ENCODE measurements at regions not wholly inside any gene's neighbourhood (a gene's known extent, or its start where the extent isn't known, plus 50 kb on each side); places are given as distances from the start of the nearest gene placed in this dataset.
"Not testable (repeated sequence)": the region's sequence is repeated elsewhere in the genome, so short reads cannot be mapped to it uniquely, and the experiment has no call there.

DNA sequence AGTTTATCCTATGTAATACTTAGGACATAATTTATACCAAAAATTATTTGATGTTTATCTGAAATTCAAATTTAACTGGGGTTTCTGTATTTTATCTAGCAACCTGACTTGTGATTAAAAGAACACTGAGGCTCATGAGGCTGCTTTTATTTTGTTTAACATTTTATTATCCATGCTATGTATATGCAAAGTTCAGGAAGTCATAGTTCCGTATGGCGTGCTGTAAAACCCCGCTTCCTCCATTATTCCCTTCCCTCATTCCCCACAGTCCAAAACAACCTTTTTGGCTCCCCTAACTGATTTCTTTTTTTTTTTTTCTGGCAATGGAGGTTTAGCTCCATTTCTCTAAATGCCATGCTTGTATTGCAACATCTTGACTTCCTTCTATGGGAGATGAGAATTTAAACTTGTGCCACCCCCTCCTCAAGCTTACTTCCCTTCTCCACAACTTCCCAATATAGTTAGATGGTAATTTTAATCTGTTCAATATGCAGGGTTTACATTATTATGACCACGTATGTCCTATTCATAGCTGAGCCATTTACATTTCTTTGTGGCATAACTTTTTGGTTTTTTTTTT lies 138.0 kb upstream of the DNAH14 start:
- DNase-seq (ENCODE audit: low read depth) = no peak

GRCh38 chr1:224795591-224795990 lies 133.9 kb upstream of the DNAH14 start:
- no peak for DNase-seq (ENCODE audit: low read depth)

- no peak for DNase-seq (ENCODE audit: low read depth)
Measured at GRCh38 chr1:224799083-224799482, 130.4 kb upstream of the DNAH14 start.

GRCh38 chr1:224800486-224801119 lies 128.9 kb upstream of the DNAH14 start:
- DNase-seq (ENCODE audit: low read depth) = no peak

DNA sequence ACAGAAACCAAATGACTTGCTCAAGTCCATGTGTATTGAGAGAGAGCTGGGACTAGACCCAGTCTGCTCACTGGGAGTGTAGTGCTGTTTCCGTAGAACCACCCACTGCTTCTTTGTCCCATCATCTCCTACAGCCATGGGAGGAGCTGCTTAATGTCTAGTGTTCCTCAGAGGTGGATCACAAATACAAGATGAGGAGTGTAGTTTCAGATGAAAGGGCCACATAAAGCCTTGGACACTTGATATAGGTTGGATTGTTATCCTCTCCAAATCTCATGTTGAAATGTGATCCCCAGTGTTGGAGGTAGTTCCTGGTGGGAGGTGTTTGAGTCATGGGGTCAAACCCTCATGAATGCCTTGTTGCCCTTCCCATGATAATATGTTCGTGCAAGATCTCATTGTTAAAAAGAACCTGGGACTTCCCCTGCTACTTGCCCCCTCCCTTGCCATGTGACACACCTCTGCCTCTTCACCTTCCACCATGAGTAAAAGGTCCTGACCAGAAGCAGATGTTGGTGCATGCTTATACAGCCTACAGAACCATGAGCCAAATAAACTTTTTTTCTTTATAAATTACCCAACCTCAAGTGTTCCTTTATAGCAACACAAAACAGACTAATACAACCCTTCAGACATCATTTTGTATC lies 127.5 kb upstream of the DNAH14 start:
- DNase-seq (ENCODE audit: low read depth) = no peak

DNA sequence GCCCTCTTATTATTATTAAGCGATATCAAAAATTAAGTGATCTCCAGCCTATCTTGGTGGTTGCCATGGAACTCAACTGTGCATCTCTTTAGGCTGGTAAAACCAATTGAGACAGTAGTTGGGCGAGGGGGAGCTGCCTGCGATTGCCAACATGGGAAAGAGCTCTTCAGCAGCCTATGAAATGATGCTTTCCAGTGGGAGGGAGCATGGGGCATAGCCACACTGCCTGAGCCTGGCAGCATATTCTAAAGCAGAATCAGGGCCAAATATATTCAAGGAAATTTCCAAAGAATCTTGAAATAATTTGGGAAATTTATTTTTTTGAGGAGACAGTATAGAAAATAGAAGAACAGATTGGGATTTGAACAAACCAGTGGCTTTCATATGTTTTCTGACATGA lies 126.9 kb upstream of the DNAH14 start:
- no peak for DNase-seq (ENCODE audit: low read depth)

DNA sequence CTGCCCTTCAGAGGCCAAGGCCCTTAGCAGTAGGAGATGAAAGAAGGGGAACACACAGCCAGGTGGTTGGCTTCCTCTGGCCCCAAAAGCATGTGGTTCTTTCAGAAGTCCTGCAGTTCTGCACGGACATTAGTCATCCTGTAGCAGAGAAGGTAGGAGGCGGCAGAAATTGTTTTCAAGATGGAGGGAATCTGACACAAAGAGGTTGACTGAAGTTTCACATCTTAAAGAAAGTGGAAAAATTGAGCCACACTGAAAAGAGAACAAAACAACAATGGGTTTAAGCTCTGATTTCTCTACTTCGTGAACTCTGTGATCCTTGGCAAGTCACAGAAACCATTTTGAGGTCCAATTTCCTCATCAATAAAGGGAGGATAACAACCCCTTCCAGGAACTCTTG lies 125.3 kb upstream of the DNAH14 start:
- no peak for DNase-seq (ENCODE audit: low read depth)

GRCh38 chr1:224805889-224806288 lies 123.6 kb upstream of the DNAH14 start:
- no peak for DNase-seq (ENCODE audit: low read depth)

DNA sequence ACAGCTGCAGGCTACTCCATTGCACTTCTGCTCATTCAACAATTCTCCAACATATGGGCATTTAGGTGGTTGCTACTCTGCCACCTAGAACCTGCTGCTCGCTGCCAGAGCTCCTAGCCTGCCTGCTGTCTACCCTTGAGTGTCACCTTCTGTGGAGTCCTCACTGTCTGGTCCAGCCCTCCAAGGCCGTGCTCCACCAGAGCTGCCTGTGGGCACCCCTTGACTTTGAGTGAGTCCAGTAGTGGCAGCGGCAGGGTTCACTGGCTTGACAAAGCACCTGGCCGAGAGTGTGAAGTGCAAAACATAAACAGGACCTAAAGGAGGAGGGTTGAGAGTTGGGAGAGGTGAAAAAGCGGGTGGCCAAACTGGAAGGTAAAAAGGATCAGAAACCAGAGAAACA lies 120.3 kb upstream of the DNAH14 start:
- no peak for DNase-seq (ENCODE audit: low read depth)

- no peak for DNase-seq (ENCODE audit: low read depth)
Measured at GRCh38 chr1:224809613-224810012, 119.9 kb upstream of the DNAH14 start.

- no peak for DNase-seq (ENCODE audit: low read depth)
Measured at GRCh38 chr1:224811564-224811963, 117.9 kb upstream of the DNAH14 start.

DNA sequence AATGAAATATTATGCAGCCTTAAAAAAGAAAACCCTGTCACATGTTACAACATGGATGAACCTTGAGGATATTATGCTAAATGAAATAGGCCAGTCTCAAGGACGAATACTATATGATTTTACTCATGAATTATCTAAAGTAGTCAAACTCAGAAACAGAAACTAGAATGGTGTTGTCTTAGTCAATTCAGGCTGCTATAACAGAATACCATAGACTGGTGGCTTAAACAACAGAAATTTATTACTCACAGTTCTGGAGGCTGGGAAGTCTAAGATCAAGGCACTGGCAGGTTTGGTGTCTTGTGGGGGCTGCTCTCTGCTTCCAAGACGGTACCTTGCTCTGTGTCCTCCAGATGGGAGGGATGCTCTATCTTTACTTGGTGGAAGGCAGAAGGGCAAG lies 113.8 kb upstream of the DNAH14 start:
- no peak for DNase-seq (ENCODE audit: low read depth)

DNA sequence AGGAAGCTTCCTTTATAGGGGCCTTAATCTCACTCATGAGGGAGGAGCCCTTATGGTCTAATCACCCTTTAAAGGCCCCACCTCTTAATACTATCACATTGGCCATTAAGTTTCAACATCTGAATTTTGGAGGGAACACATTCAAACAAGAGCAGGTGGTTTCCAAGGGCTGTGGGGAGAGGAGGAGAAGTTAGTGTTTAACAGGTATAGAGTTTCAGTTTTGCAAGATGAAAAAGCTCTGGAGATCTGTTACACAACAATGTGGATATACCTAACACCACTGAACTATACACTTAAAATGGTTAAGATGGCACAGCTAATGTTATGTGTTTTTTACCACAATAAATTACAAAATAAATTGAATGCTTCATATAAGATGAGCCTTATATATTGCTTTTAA lies 113.4 kb upstream of the DNAH14 start:
- DNase-seq (ENCODE audit: low read depth) = no peak

GRCh38 chr1:224817382-224817781 lies 112.1 kb upstream of the DNAH14 start:
- no peak for DNase-seq (ENCODE audit: low read depth)

GRCh38 chr1:224819861-224820260 lies 109.6 kb upstream of the DNAH14 start:
- no peak for DNase-seq (ENCODE audit: low read depth)

GRCh38 chr1:224820341-224820740 lies 109.1 kb upstream of the DNAH14 start:
- DNase-seq (ENCODE audit: low read depth) = no peak

- DNase-seq (ENCODE audit: low read depth) = not testable (repeated sequence)
Measured at GRCh38 chr1:224821751-224822150, 107.7 kb upstream of the DNAH14 start.

DNA sequence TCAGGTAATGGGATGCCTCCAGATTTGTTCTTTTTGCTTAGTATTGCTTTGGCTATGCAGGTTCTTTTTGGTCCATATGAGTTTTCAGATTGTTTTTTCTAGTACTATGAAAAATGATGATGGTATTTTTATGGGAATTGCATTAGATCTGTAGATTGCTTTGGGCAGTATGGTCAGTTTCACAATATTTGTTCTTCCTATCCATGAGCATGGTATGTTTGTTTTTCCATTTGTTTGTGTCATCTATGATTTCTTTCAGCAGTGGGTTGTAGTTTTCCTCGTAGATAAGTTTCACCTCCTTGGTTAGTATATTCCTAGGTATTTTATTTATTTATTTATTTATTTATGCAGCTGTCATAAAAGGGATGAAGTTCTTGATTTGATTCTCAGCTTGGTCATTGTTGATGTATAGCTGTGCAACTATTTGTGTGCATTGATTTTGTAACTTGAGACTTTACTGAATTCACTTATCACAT lies 103.9 kb upstream of the DNAH14 start:
- no peak for DNase-seq (ENCODE audit: low read depth)

- no peak for DNase-seq (ENCODE audit: low read depth)
Measured at GRCh38 chr1:224828691-224829090, 100.8 kb upstream of the DNAH14 start.

DNA sequence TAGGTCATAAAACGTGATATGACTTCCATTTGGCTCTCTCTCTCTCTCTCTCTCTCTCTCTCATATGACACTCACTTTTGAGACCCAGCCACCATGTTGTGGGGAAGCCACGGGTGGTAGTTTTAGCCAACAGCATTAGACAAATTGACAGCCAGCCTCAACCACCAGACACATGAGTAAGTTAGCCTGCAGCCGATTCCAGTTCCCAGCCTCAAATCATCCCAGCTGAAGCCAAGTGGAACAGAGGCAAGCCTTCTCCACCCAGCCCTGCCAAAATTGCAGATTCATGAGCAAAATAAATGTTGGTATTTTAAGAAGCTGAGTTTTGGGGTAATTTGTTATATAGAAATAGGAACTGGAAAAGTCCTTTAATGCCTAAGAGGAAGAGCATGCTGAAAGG lies 98.0 kb upstream of the DNAH14 start:
- DNase-seq (ENCODE audit: low read depth) = no peak

- not testable (repeated sequence) for DNase-seq (ENCODE audit: low read depth)
Measured at GRCh38 chr1:224839648-224840300, 89.7 kb upstream of the DNAH14 start.

- DNase-seq (ENCODE audit: low read depth) = not testable (repeated sequence)
Measured at GRCh38 chr1:224841803-224842202, 87.7 kb upstream of the DNAH14 start.

All from T-helper 22 cell (primary cell).